ENCODE measurements at regions not wholly inside any gene's neighbourhood (a gene's known extent, or its start where the extent isn't known, plus 50 kb on each side); places are given as distances from the start of the nearest gene placed in this dataset.

- TF ChIP-seq, protein P1, sequence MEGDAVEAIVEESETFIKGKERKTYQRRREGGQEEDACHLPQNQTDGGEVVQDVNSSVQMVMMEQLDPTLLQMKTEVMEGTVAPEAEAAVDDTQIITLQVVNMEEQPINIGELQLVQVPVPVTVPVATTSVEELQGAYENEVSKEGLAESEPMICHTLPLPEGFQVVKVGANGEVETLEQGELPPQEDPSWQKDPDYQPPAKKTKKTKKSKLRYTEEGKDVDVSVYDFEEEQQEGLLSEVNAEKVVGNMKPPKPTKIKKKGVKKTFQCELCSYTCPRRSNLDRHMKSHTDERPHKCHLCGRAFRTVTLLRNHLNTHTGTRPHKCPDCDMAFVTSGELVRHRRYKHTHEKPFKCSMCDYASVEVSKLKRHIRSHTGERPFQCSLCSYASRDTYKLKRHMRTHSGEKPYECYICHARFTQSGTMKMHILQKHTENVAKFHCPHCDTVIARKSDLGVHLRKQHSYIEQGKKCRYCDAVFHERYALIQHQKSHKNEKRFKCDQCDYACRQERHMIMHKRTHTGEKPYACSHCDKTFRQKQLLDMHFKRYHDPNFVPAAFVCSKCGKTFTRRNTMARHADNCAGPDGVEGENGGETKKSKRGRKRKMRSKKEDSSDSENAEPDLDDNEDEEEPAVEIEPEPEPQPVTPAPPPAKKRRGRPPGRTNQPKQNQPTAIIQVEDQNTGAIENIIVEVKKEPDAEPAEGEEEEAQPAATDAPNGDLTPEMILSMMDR (IDR thresholded peaks at IDR 0.05; ENCODE audit: low read depth, low read length), result no peak
- H3K9me3 ChIP-seq, result no peaks in the 10 kb centered on the region
- no peak for DNase-seq
Measured at GRCh38 chr3:70433091-70433490, 120.7 kb upstream of the MDFIC2 start.

GRCh38 chr3:70431911-70432310, 119.5 kb upstream of the MDFIC2 start:
- Histone ChIP-seq H3K4me3 (ENCODE audit: low read depth, low read length) (no peak overlapping the region), H3K4me1 (no peaks in the 10 kb centered on the region), H3K9me3 (no peaks in the 10 kb centered on the region), H3K36me3 (no peaks in the 10 kb centered on the region), H3K27me3 (no peaks in the 10 kb centered on the region)
- DNase-seq, result no peak
- TF ChIP-seq, protein P1 (IDR thresholded peaks at IDR 0.05; ENCODE audit: low read depth, low read length), result no peak

More at GRCh38 chr3:70433091-70433490, 120.7 kb upstream of the MDFIC2 start:
- no peaks in the 10 kb centered on the region for H3K4me1 ChIP-seq
- H3K36me3 ChIP-seq, result no peaks in the 10 kb centered on the region
- no peak overlapping the region for H3K4me3 ChIP-seq (ENCODE audit: low read depth, low read length)
- no peaks in the 10 kb centered on the region for H3K27me3 ChIP-seq

DNA sequence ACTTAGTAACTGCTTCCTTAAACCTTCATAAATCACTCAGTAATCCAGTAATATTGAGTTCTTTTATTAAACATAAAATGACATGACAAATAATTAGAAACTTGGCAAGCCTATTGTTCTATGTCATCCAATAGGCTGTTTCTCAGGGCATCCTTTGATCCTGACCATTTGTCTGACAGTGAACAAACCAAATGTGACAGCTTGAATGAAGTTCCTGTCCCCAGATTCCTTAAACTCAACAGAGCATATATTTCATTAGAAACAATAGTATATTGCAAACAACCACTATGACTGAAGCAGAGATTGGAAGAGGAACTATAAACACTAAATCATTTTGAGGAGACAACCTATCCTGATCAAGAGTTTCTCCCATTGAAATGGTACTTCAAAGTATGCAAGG, 113.6 kb upstream of the MDFIC2 start:
- Histone ChIP-seq H3K4me3 (ENCODE audit: low read depth, low read length) (no peak overlapping the region), H3K4me1 (no peaks in the 10 kb centered on the region), H3K36me3 (no peaks in the 10 kb centered on the region), H3K9me3 (no peaks in the 10 kb centered on the region), H3K27me3 (no peaks in the 10 kb centered on the region)
- TF ChIP-seq, protein P1 (IDR thresholded peaks at IDR 0.05; ENCODE audit: low read depth, low read length), result no peak
- no peak for DNase-seq

GRCh38 chr3:70421506-70421905, 109.1 kb upstream of the MDFIC2 start:
- no peaks in the 10 kb centered on the region for H3K27me3 ChIP-seq
- H3K36me3 ChIP-seq, result no peaks in the 10 kb centered on the region
- TF ChIP-seq, protein P1 (IDR thresholded peaks at IDR 0.05; ENCODE audit: low read depth, low read length), result no peak
- H3K9me3 ChIP-seq, result no peaks in the 10 kb centered on the region
- H3K4me3 ChIP-seq (ENCODE audit: low read depth, low read length), result no peak overlapping the region
- DNase-seq, result no peak
- H3K4me1 ChIP-seq, result no peaks in the 10 kb centered on the region

DNA sequence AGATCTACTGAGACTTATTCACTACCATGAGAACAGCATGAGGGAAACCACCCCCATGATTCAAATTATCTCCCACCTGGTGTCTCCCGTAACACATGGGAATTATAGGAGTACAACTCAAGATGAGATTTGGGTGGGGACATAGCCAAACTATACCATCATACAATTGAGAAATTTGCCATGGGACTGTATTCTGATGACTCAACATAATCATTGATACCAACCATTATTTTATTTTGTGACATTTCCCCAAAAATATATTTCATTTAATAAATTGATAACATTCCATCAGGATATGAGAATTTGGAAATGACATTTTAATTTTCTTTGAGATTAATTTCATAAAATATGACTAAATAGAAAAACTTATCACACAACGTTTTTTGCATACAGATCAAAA, 96.6 kb upstream of the MDFIC2 start:
- no peak for DNase-seq
- Histone ChIP-seq H3K4me3 (ENCODE audit: low read depth, low read length) (no peak overlapping the region), H3K36me3 (no peaks in the 10 kb centered on the region), H3K9me3 (no peaks in the 10 kb centered on the region), H3K4me1 (no peaks in the 10 kb centered on the region), H3K27me3 (no peaks in the 10 kb centered on the region; the same call in 1 of the 2 replicates)
- TF ChIP-seq, protein P1 (IDR thresholded peaks at IDR 0.05; ENCODE audit: low read depth, low read length), result no peak

DNA sequence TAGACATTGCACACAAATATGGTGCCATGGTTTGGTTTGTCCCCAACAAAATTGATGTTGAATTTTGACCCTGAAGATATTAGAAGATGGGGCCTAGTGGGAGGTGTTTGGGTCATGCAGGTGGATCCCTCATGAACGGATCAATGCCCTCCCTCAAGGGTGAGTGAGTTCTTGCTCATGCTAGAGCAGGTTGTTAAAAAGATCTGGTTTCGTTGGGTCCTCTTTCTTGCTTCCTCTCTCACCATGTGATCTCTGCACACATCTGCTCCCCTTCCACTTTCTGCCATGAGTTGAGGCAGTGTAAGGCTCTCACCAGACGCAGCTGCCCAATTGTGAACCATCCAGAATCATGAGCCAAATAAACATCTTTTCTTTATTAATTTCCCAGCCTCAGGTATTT, 87.8 kb upstream of the MDFIC2 start:
- H3K4me3 ChIP-seq (ENCODE audit: low read depth, low read length), result no peak overlapping the region
- H3K9me3 ChIP-seq, result no peaks in the 10 kb centered on the region
- no peak for DNase-seq
- TF ChIP-seq, protein P1 (IDR thresholded peaks at IDR 0.05; ENCODE audit: low read depth, low read length), result no peak
- H3K36me3 ChIP-seq, result no peaks in the 10 kb centered on the region
- H3K27me3 ChIP-seq, result no peaks in the 10 kb centered on the region
- no peaks in the 10 kb centered on the region for H3K4me1 ChIP-seq

All from BE2C (cell line).